SK-N-SH (cell line): ENCODE measurements at regions not wholly inside any gene's neighbourhood (a gene's known extent, or its start where the extent isn't known, plus 50 kb on each side); places are given as distances from the start of the nearest gene placed in this dataset.

ENCODE experiments used
- CTCF ChIA-PET: fragments of 300-600, 350-600 bp; formaldehyde crosslinking; extraction: SDS; loops from one replicate; lab custom pipeline; 2021; lab: Yijun Ruan, JAX
- POLR2A ChIA-PET: fragments of 350-600 bp; sonication (Branson Sonifier 250); formaldehyde crosslinking; extraction: SDS; loops from one replicate; lab custom pipeline; 2020; ENCODE audit warnings: antibody characterized with exemption, inconsistent platforms; lab: Yijun Ruan, JAX
- DNase-seq: peaks from one replicate; pipeline ENCODE4 v3.0.0; 2012
- H2AFZ ChIP-seq: fragments of 200-600 bp; sonication (generic); 2 replicates; pipeline ENCODE4 v1.8.1; 2016; ENCODE audit warnings: antibody characterized with exemption, mild to moderate bottlenecking, low read depth
- H3F3A ChIP-seq: fragments of 200-600 bp; sonication (generic); replicated peaks from 2 replicates; pipeline ENCODE3; 2016; ENCODE audit warnings: antibody characterized with exemption, mild to moderate bottlenecking; ENCODE audit not compliant: insufficient read depth
- H3K27ac ChIP-seq, 2 experiments: fragments of 200-500 bp in 1 of 2; fragments of 200-600 bp in 1 of 2; sonication (Bioruptor generic) in 1 of 2; sonication (generic), shearing (Covaris generic) in 1 of 2; 2 replicates each; pipeline versions ENCODE4 v1.5.1 to v1.6.1; 2014 to 2016; ENCODE audit warnings: low read depth in 2 of 2, inconsistent platforms in 1 of 2, low read length in 1 of 2, mild to moderate bottlenecking in 1 of 2, mixed read lengths in 1 of 2
- H3K27me3 ChIP-seq: fragments of 200-600 bp; sonication (generic), shearing (Covaris generic); 2 replicates; pipeline ENCODE4 v1.6.1; 2016; ENCODE audit warnings: mixed run types; ENCODE audit not compliant: insufficient read depth
- H3K36me3 ChIP-seq, 2 experiments: fragments of 200-500 bp in 1 of 2; fragments of 200-600 bp in 1 of 2; sonication (Bioruptor generic) in 1 of 2; sonication (generic) in 1 of 2; replicated peaks in 1 of 2; 2 replicates each; pipeline versions ENCODE3 to v1.5.1; 2014 to 2016; ENCODE audit warnings: low read length in 1 of 2, mild to moderate bottlenecking in 1 of 2; ENCODE audit not compliant: insufficient read depth in 2 of 2, control insufficient read depth in 1 of 2
- H3K4me1 ChIP-seq, 2 experiments: fragments of 200-500 bp in 1 of 2; fragments of 200-600 bp in 1 of 2; sonication (Bioruptor generic) in 1 of 2; sonication (generic), shearing (Covaris generic) in 1 of 2; 2 replicates each; pipeline versions ENCODE4 v1.5.1 to v1.6.1; 2014 to 2016; ENCODE audit warnings: low read depth in 1 of 2, low read length in 1 of 2, mixed run types in 1 of 2; ENCODE audit not compliant: insufficient read depth in 2 of 2, control insufficient read depth in 1 of 2
- H3K4me2 ChIP-seq: fragments of 200-600 bp; sonication (generic), shearing (Covaris generic); 2 replicates; pipeline ENCODE4 v1.6.1; 2017; ENCODE audit warnings: mixed run types
- H3K4me3 ChIP-seq, 2 experiments: fragments of 200-500 bp in 1 of 2; fragments of 200-600 bp in 1 of 2; sonication (Bioruptor generic) in 1 of 2; sonication (generic), shearing (Covaris generic) in 1 of 2; 2 replicates each; pipeline versions ENCODE4 v1.5.1 to v1.8.1; 2014 to 2016; ENCODE audit warnings: low read depth in 2 of 2, inconsistent platforms in 1 of 2, low read length in 1 of 2, mild to moderate bottlenecking in 1 of 2, mixed read lengths in 1 of 2, moderate library complexity in 1 of 2
- H3K79me2 ChIP-seq: fragments of 200-600 bp; sonication (generic); 2 replicates; pipeline ENCODE4 v1.8.1; 2017; ENCODE audit warnings: mild to moderate bottlenecking; ENCODE audit not compliant: insufficient read depth
- H3K9ac ChIP-seq: fragments of 200-600 bp; sonication (generic); 2 replicates; pipeline ENCODE4 v1.6.1; 2017; ENCODE audit warnings: mixed run types
- H3K9me2 ChIP-seq: fragments of 200-600 bp; sonication (generic); 2 replicates; pipeline ENCODE4 v1.6.1; 2017; ENCODE audit warnings: mixed run types
- H3K9me3 ChIP-seq: fragments of 200-600 bp; sonication (generic); 2 replicates; pipeline ENCODE4 v1.6.1; 2017; ENCODE audit warnings: mixed run types, mild to moderate bottlenecking, moderate library complexity
- H4K20me1 ChIP-seq: fragments of 200-600 bp; sonication (generic); 2 replicates; pipeline ENCODE4 v1.6.1; 2017; ENCODE audit warnings: mild to moderate bottlenecking, mixed run types; ENCODE audit not compliant: insufficient read depth
- FOSL2 ChIP-seq: IDR thresholded peaks from 2 replicates; pipeline ENCODE4 v1.4.0; 2012; ENCODE audit warnings: low read depth, mild to moderate bottlenecking, moderate library complexity, borderline replicate concordance
- FOXJ3 ChIP-seq: sonication (generic); formaldehyde crosslinking; IDR thresholded peaks from 2 replicates; pipeline ENCODE4 v1.5.1; 2020; ENCODE audit warnings: mild to moderate bottlenecking, missing genetic modification reagents
- GABPA ChIP-seq: IDR thresholded peaks from 2 replicates; pipeline ENCODE4 v1.4.0; 2012; ENCODE audit warnings: low read depth, mild to moderate bottlenecking
- GATA2 ChIP-seq: sonication (generic); formaldehyde crosslinking; IDR thresholded peaks from 2 replicates; pipeline ENCODE4 v1.5.0; 2020; ENCODE audit warnings: mild to moderate bottlenecking, missing genetic modification reagents
- NRF1 ChIP-seq: IDR thresholded peaks from 2 replicates; pipeline ENCODE4 v1.6.1; 2012; ENCODE audit warnings: low read depth, mild to moderate bottlenecking, low read length
- RAD21 ChIP-seq: IDR thresholded peaks from 2 replicates; pipeline ENCODE4 v1.6.1; 2012; ENCODE audit warnings: mild to moderate bottlenecking, low read length
- SIN3A ChIP-seq: IDR thresholded peaks from 2 replicates; pipeline ENCODE4 v1.6.1; 2012; ENCODE audit warnings: low read depth, mild to moderate bottlenecking, low read length, moderate library complexity, borderline replicate concordance
- SMC3 ChIP-seq: IDR thresholded peaks from 2 replicates; pipeline ENCODE4 v1.6.1; 2012; ENCODE audit warnings: low read depth, low read length, improper control_type of control experiment
- TCF12 ChIP-seq: IDR thresholded peaks from 2 replicates; pipeline ENCODE4 v1.4.0; 2012
- TEAD4 ChIP-seq: IDR thresholded peaks from 2 replicates; pipeline ENCODE4 v1.4.0; 2012; ENCODE audit warnings: mild to moderate bottlenecking, borderline replicate concordance; ENCODE audit not compliant: insufficient read depth
- WGBS: methylation state at CpG from one replicate; pipeline ENCODE4 v1.1.6; 2017; ENCODE audit warnings: low lambda C conversion rate; 5-methylcytosine and 5-hydroxymethylcytosine counted together
- TF ChIP-seq, protein P1 (sequence below): fragments of 150-350 bp; IDR thresholded peaks from 2 replicates; pipeline ENCODE4 v1.6.1; 2017; ENCODE audit warnings: antibody characterized with exemption, low read length, low read depth, borderline replicate concordance
- TF ChIP-seq, protein P2 (sequence below): fragments of 150-350 bp; IDR thresholded peaks from 2 replicates; pipeline ENCODE4 v1.6.1; 2016; ENCODE audit warnings: mild to moderate bottlenecking, low read depth, low read length
- TF ChIP-seq, protein P3 (sequence below): IDR thresholded peaks from 2 replicates; pipeline ENCODE4 v1.4.0; 2012; ENCODE audit warnings: low read depth, borderline replicate concordance
- TF ChIP-seq, protein P4 (sequence below): IDR thresholded peaks from 2 replicates; pipeline ENCODE4 v1.6.1; 2012; ENCODE audit warnings: mild to moderate bottlenecking, low read depth, low read length, moderate library complexity

DNA sequence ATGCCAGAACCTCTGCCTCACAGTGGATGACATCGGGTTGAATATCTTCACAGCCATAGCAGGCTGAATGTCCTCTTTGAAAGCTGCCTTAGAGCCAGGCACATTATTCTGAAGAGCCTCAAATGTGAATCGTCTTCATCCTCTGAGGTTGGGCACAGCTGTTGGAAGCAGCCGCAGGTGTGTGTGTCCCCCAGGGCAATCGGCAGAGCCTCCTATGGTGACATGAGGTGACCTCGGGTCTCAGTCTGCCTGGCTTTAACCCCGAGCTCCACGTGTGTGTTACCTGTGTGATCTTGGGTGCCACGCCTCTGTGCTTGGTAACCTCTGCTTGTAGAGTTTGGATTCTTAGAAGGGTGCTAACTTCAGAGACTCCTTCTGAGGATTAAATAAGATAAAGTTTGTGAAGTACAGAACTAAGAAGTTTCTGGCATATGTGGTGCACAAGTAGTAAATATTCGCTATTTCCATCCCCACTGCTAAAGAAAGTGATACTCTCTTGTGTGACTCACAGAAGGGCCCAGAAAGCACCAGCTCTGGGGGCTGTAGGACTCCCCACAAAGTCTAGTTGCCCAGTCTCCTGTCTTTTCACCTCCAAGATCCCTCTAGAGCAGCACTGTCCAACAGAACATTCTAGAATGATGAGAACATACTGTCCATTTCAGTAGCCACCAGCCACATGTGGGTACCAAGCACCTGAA lies 500.9 kb downstream of the NPHP4 start (continued):
- TF ChIP-seq SIN3A = no peak
- TF ChIP-seq RAD21 = no peak
- TF ChIP-seq FOXJ3 (CRISPR knock-in tag) = no peak
- TF ChIP-seq, protein P1, sequence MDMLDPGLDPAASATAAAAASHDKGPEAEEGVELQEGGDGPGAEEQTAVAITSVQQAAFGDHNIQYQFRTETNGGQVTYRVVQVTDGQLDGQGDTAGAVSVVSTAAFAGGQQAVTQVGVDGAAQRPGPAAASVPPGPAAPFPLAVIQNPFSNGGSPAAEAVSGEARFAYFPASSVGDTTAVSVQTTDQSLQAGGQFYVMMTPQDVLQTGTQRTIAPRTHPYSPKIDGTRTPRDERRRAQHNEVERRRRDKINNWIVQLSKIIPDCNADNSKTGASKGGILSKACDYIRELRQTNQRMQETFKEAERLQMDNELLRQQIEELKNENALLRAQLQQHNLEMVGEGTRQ = no peak
- no peak for TF ChIP-seq TEAD4

DNA sequence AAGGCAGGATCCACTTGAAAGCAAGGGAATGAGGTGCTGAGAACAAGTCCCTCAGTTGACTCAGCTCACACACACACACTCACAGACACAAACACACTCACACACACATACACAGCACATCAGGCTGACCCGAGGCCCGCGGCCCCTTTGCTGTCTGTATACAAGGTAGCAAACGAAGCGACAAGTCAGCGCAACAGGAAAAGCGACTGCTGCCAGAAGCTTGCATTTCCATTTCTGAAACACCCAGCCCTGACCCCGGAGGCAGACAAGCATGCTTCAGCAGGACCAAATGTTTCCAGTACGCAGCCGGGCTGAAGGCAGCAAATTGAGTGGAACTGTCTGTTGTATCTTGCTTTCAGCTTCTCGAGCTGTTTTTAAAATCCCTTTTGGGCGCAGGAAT lies 501.6 kb downstream of the NPHP4 start:
- 45% methylated on average over 7 of the region's 12 CpGs for WGBS
- Histone ChIP-seq H3K4me2 (no peak overlapping the region), H3F3A (no peaks in the 10 kb centered on the region), H3K4me3 (no peak overlapping the region), H3K79me2 (no peaks in the 10 kb centered on the region), H2AFZ (no peak overlapping the region), H3K27me3 (no peaks in the 10 kb centered on the region), H3K4me1 (peaks cover 0 to 43% of the 10 kb centered on the region in 2 experiments; a peak in 1 of 4 replicates), H3K9me2 (no peaks in the 10 kb centered on the region), H3K27ac (no peak overlapping the region; a peak in 1 of 4 replicates), H3K36me3 (no peaks in the 10 kb centered on the region), H3K9ac (no peak overlapping the region), H3K9me3 (no peaks in the 10 kb centered on the region), H4K20me1 (no peaks in the 10 kb centered on the region)
- DNase-seq = no peak
- CTCF ChIA-PET = interaction anchor here (0.7 to 3.9 kb wide), 5 partner anchors 18 to 129 kb away, joined by 3 to 32 read pairs (median 5); no protein-coding TSS in a partner anchor
- POLR2A ChIA-PET = no interaction called here
- TF ChIP-seq SMC3 = no peak
- no peak for TF ChIP-seq NRF1
- no peak for TF ChIP-seq GATA2 (CRISPR knock-in tag)
- TF ChIP-seq FOSL2 = no peak
- TF ChIP-seq, protein P1 = no peak
- TF ChIP-seq TCF12 = no peak

DNA sequence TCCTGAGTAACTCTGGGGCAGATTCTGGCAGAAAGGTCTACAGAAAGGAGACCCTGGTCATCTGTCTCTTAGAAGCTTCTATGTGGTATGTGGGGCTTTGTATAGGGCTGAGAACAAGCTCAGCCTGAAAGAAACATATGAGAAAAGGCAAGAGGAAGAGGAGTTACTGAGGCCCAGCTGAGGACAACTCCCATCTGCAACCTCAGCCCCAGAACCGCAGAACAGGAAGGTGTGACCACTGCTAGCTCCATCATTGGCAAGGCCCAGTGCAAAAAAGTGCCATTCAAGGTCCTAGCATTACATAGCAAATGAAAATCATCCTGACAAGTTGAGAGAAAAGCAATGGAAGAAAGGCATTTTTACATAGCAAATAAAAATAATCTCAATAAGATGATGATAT lies 503.8 kb downstream of the NPHP4 start:
- no peaks in the 10 kb centered on the region for H3K9me3 ChIP-seq
- H3K27me3 ChIP-seq = no peaks in the 10 kb centered on the region
- no peaks in the 10 kb centered on the region for H3K9me2 ChIP-seq
- H3K4me3 ChIP-seq = no peak overlapping the region
- peaks cover 0 to 38% of the 10 kb centered on the region in 2 experiments; a peak in 1 of 4 replicates for H3K4me1 ChIP-seq
- no peak overlapping the region for H2AFZ ChIP-seq
- no peak for DNase-seq
- H4K20me1 ChIP-seq = no peaks in the 10 kb centered on the region
- no peaks in the 10 kb centered on the region for H3K36me3 ChIP-seq
- no peak overlapping the region for H3K9ac ChIP-seq
- H3F3A ChIP-seq = no peaks in the 10 kb centered on the region
- no peak overlapping the region for H3K4me2 ChIP-seq
- H3K79me2 ChIP-seq = no peaks in the 10 kb centered on the region
- 13% methylated on average over 1 of the region's 1 CpG for WGBS
- ChIA-PET CTCF (interaction anchor here (1.6 to 1.7 kb wide), 2 partner anchors 21 to 26 kb away, joined by 4 to 5 read pairs; no protein-coding TSS in a partner anchor), POLR2A (no interaction called here)
- H3K27ac ChIP-seq = no peak overlapping the region
- no peak for TF ChIP-seq GABPA
- TF ChIP-seq, protein P2, sequence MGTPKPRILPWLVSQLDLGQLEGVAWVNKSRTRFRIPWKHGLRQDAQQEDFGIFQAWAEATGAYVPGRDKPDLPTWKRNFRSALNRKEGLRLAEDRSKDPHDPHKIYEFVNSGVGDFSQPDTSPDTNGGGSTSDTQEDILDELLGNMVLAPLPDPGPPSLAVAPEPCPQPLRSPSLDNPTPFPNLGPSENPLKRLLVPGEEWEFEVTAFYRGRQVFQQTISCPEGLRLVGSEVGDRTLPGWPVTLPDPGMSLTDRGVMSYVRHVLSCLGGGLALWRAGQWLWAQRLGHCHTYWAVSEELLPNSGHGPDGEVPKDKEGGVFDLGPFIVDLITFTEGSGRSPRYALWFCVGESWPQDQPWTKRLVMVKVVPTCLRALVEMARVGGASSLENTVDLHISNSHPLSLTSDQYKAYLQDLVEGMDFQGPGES = no peak
- TF ChIP-seq TCF12 = no peak
- TF ChIP-seq NRF1 = no peak
- TF ChIP-seq SMC3 = no peak
- TF ChIP-seq, protein P3, sequence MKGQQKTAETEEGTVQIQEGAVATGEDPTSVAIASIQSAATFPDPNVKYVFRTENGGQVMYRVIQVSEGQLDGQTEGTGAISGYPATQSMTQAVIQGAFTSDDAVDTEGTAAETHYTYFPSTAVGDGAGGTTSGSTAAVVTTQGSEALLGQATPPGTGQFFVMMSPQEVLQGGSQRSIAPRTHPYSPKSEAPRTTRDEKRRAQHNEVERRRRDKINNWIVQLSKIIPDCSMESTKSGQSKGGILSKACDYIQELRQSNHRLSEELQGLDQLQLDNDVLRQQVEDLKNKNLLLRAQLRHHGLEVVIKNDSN = no peak
- TF ChIP-seq, protein P1 = no peak
- no peak for TF ChIP-seq FOXJ3 (CRISPR knock-in tag)
- TF ChIP-seq, protein P4, sequence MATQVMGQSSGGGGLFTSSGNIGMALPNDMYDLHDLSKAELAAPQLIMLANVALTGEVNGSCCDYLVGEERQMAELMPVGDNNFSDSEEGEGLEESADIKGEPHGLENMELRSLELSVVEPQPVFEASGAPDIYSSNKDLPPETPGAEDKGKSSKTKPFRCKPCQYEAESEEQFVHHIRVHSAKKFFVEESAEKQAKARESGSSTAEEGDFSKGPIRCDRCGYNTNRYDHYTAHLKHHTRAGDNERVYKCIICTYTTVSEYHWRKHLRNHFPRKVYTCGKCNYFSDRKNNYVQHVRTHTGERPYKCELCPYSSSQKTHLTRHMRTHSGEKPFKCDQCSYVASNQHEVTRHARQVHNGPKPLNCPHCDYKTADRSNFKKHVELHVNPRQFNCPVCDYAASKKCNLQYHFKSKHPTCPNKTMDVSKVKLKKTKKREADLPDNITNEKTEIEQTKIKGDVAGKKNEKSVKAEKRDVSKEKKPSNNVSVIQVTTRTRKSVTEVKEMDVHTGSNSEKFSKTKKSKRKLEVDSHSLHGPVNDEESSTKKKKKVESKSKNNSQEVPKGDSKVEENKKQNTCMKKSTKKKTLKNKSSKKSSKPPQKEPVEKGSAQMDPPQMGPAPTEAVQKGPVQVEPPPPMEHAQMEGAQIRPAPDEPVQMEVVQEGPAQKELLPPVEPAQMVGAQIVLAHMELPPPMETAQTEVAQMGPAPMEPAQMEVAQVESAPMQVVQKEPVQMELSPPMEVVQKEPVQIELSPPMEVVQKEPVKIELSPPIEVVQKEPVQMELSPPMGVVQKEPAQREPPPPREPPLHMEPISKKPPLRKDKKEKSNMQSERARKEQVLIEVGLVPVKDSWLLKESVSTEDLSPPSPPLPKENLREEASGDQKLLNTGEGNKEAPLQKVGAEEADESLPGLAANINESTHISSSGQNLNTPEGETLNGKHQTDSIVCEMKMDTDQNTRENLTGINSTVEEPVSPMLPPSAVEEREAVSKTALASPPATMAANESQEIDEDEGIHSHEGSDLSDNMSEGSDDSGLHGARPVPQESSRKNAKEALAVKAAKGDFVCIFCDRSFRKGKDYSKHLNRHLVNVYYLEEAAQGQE = no peak
- no peak for TF ChIP-seq SIN3A
